IMR-90 (cell line): ENCODE measurements at regions not wholly inside any gene's neighbourhood (a gene's known extent, or its start where the extent isn't known, plus 50 kb on each side); places are given as distances from the start of the nearest gene placed in this dataset.

Source experiments
- ATAC-seq: fragments of 200-7000 bp; cut with Tn5 transposase; 2 replicates; pipeline ENCODE4 v1.9.1; 2020; ENCODE audit warnings: low read depth, mild to moderate bottlenecking, moderate library complexity
- BruUV-seq: library from RNA; stranded (reverse); fragments of 400-500 nt; replicated peaks from 2 replicates; lab custom pipeline; 2021; lab: Mats Ljungman, UMichigan
- CTCF ChIA-PET: fragments of 300-600 bp; formaldehyde crosslinking; extraction: SDS; loops from one replicate; lab custom pipeline; 2021; ENCODE audit warnings: antibody characterized with exemption; lab: Yijun Ruan, JAX
- POLR2A ChIA-PET: fragments of 300-600 bp; sonication (Branson Sonifier 250); formaldehyde crosslinking; loops from one replicate; lab custom pipeline; 2022; ENCODE audit warnings: antibody characterized with exemption; ENCODE audit not compliant: unreplicated experiment; lab: Charles Lee
- DNase-seq: peaks from one replicate; pipeline ENCODE4 v3.0.0; 2013
- H2AFZ ChIP-seq: replicated peaks from 2 replicates; pipeline ENCODE3; 2013; ENCODE audit warnings: low read length, mild to moderate bottlenecking; ENCODE audit not compliant: poor library complexity
- H2AK5ac ChIP-seq: 2 replicates; pipeline ENCODE4 v1.6.1; 2013; ENCODE audit warnings: low read depth, low read length, inconsistent platforms
- H2AK9ac ChIP-seq: replicated peaks from 2 replicates; pipeline ENCODE3; 2013; ENCODE audit warnings: mild to moderate bottlenecking, low read depth, low read length, moderate library complexity; ENCODE audit not compliant: poor library complexity
- H2BK120ac ChIP-seq: 2 replicates; pipeline ENCODE4 v1.6.1; 2013; ENCODE audit warnings: low read depth, low read length, inconsistent platforms
- H2BK15ac ChIP-seq: 3 replicates; pipeline ENCODE4 v1.6.1; 2013; ENCODE audit warnings: low read depth, low read length, inconsistent platforms
- H2BK20ac ChIP-seq: 2 replicates; pipeline ENCODE4 v1.6.1; 2013; ENCODE audit warnings: low read depth, mild to moderate bottlenecking, inconsistent platforms, low read length, moderate library complexity
- H2BK5ac ChIP-seq: 2 replicates; pipeline ENCODE4 v1.6.1; 2013; ENCODE audit warnings: mild to moderate bottlenecking, low read depth, low read length, inconsistent platforms; ENCODE audit not compliant: poor library complexity, severe bottlenecking
- H3K14ac ChIP-seq: replicated peaks from 2 replicates; pipeline ENCODE4 v1.6.1; 2013; ENCODE audit warnings: low read depth, low read length, inconsistent platforms
- H3K18ac ChIP-seq: 2 replicates; pipeline ENCODE4 v1.6.1; 2013; ENCODE audit warnings: low read depth, low read length, control low read depth
- H3K23ac ChIP-seq: 2 replicates; pipeline ENCODE4 v1.6.1; 2013; ENCODE audit warnings: low read depth, low read length, inconsistent platforms
- H3K27ac ChIP-seq: 2 replicates; pipeline ENCODE4 v1.5.1; 2013; ENCODE audit warnings: mild to moderate bottlenecking, control low read depth, low read length; ENCODE audit not compliant: insufficient read depth
- H3K27me3 ChIP-seq: 2 replicates; pipeline ENCODE4 v1.6.1; 2013; ENCODE audit warnings: low read length; ENCODE audit not compliant: control insufficient read depth, insufficient read depth
- H3K36me3 ChIP-seq: 2 replicates; pipeline ENCODE4 v1.6.1; 2013; ENCODE audit warnings: low read length, mixed read lengths; ENCODE audit not compliant: control insufficient read depth, insufficient read depth
- H3K4ac ChIP-seq: 2 replicates; pipeline ENCODE4 v1.6.1; 2013; ENCODE audit warnings: low read depth, low read length, inconsistent platforms
- H3K4me1 ChIP-seq: 2 replicates; pipeline ENCODE4 v1.6.1; 2013; ENCODE audit warnings: low read length, mixed read lengths; ENCODE audit not compliant: control insufficient read depth, insufficient read depth
- H3K4me2 ChIP-seq: 2 replicates; pipeline ENCODE4 v1.6.1; 2013; ENCODE audit warnings: low read depth, mild to moderate bottlenecking, control low read depth, low read length, moderate library complexity
- H3K4me3 ChIP-seq: 2 replicates; pipeline ENCODE4 v1.5.1; 2013; ENCODE audit warnings: low read depth, mild to moderate bottlenecking, control low read depth, low read length, moderate library complexity; ENCODE audit not compliant: insufficient read depth
- H3K56ac ChIP-seq: 2 replicates; pipeline ENCODE4 v1.6.1; 2013; ENCODE audit warnings: low read length, inconsistent platforms; ENCODE audit not compliant: insufficient read depth; ENCODE audit errors: extremely low read depth
- H3K79me1 ChIP-seq, 2 experiments: 2 replicates each; pipeline ENCODE4 v1.6.1; 2013; ENCODE audit warnings: low read length in 2 of 2, inconsistent platforms in 1 of 2, low read depth in 1 of 2
- H3K9ac ChIP-seq: 2 replicates; pipeline ENCODE4 v1.6.1; 2013; ENCODE audit warnings: low read depth, low read length, control low read depth
- H3K9me1 ChIP-seq: 2 replicates; pipeline ENCODE4 v1.6.1; 2013; ENCODE audit warnings: low read length, inconsistent platforms; ENCODE audit not compliant: insufficient read depth
- H3K9me3 ChIP-seq: 2 replicates; pipeline ENCODE4 v1.6.1; 2013; ENCODE audit warnings: low read length; ENCODE audit not compliant: control insufficient read depth, insufficient read depth
- H4K20me1 ChIP-seq: 2 replicates; pipeline ENCODE4 v1.6.1; 2013; ENCODE audit warnings: low read length, inconsistent platforms; ENCODE audit not compliant: insufficient read depth
- H4K5ac ChIP-seq: 2 replicates; pipeline ENCODE4 v1.6.1; 2013; ENCODE audit warnings: mild to moderate bottlenecking, low read depth, low read length, control low read depth
- H4K8ac ChIP-seq, 2 experiments: 2 replicates each; pipeline ENCODE4 v1.6.1; 2013; ENCODE audit warnings: low read depth in 2 of 2, low read length in 2 of 2, control low read depth in 1 of 2, inconsistent platforms in 1 of 2
- H4K91ac ChIP-seq: 2 replicates; pipeline ENCODE4 v1.6.1; 2013; ENCODE audit warnings: low read depth, low read length, inconsistent platforms; ENCODE audit not compliant: insufficient read depth
- BHLHE40 ChIP-seq: fragments of 150-350 bp; IDR thresholded peaks from 2 replicates; pipeline ENCODE4 v1.6.1; 2016; ENCODE audit warnings: mild to moderate bottlenecking, low read depth, low read length
- CEBPB ChIP-seq: IDR thresholded peaks from 2 replicates; pipeline ENCODE4 v1.6.1; 2012; ENCODE audit warnings: low read depth, low read length, improper control_type of control experiment
- CHD1 ChIP-seq: IDR thresholded peaks from 2 replicates; pipeline ENCODE4 v1.6.1; 2012; ENCODE audit warnings: low read depth, low read length, improper control_type of control experiment
- FOS ChIP-seq: fragments of 150-350 bp; IDR thresholded peaks from 2 replicates; pipeline ENCODE4 v1.6.1; 2016; ENCODE audit warnings: low read depth, low read length
- MAFK ChIP-seq: IDR thresholded peaks from 2 replicates; pipeline ENCODE4 v1.6.1; 2012; ENCODE audit warnings: low read depth, low read length, improper control_type of control experiment
- MXI1 ChIP-seq: IDR thresholded peaks from 2 replicates; pipeline ENCODE4 v1.6.1; 2012; ENCODE audit warnings: low read depth, mild to moderate bottlenecking, low read length, moderate library complexity, borderline replicate concordance
- NFE2L2 ChIP-seq: fragments of 150-350 bp; IDR thresholded peaks from 2 replicates; pipeline ENCODE4 v1.6.1; 2016; ENCODE audit warnings: low read depth, mild to moderate bottlenecking, low read length
- POLR2A ChIP-seq: IDR thresholded peaks from 2 replicates; pipeline ENCODE4 v1.6.1; 2012; ENCODE audit warnings: mild to moderate bottlenecking, low read depth, low read length
- RAD21 ChIP-seq: IDR thresholded peaks from 2 replicates; pipeline ENCODE4 v1.6.1; 2012; ENCODE audit warnings: low read length, improper control_type of control experiment
- SMC3 ChIP-seq: fragments of 150-350 bp; IDR thresholded peaks from 2 replicates; pipeline ENCODE4 v1.6.1; 2016; ENCODE audit warnings: low read depth, mild to moderate bottlenecking, antibody characterized with exemption, low read length, moderate library complexity
- USF2 ChIP-seq: fragments of 150-350 bp; IDR thresholded peaks from 2 replicates; pipeline ENCODE4 v1.6.1; 2017; ENCODE audit warnings: mild to moderate bottlenecking, antibody characterized with exemption, low read length, low read depth
- WGBS, 2 experiments: methylation state at CpG; one replicate each; pipeline versions ENCODE4 v1.1.5 to v1.1.7; 2013; ENCODE audit warnings: missing lambda C conversion rate in 2 of 2; ENCODE audit not compliant: insufficient read length in 1 of 2; ENCODE audit errors: extremely low coverage in 2 of 2; 5-methylcytosine and 5-hydroxymethylcytosine counted together
- dilution Hi-C: fragments of 300-500 bp; cut with HindIII; formaldehyde crosslinking; loops from one replicate; pipeline ENCODE4 v1.14.3; 2018; ENCODE audit warnings: low sequenced_read_pairs; ENCODE audit not compliant: unreplicated experiment
- in situ Hi-C: fragments of 300-500 bp; cut with MboI; formaldehyde crosslinking; loops from 3 replicates; pipeline ENCODE4 v1.14.3; 2019; ENCODE audit warnings: low sequenced_read_pairs, inconsistent platforms, mixed read lengths
- intact Hi-C: fragments of 100-400 bp; cut with micrococcal nuclease; formaldehyde crosslinking; loops from 2 replicates; pipeline ENCODE4 v1.10.0; 2022

GRCh38 chr17:72441909-72442308, 321.1 kb downstream of the SOX9 start:
- Histone ChIP-seq H2BK15ac (no peak overlapping the region), H3K27me3 (no peaks in the 10 kb centered on the region), H2BK5ac (no peak overlapping the region), H2AK9ac (no peak overlapping the region), H4K5ac (no peak overlapping the region), H3K4me2 (no peak overlapping the region), H4K8ac (no peak overlapping the region), H3K14ac (no peak overlapping the region), H3K56ac (no peak overlapping the region), H3K4ac (no peak overlapping the region), H3K23ac (no peak overlapping the region), H2AK5ac (no peak overlapping the region), H4K91ac (no peak overlapping the region), H3K36me3 (no peaks in the 10 kb centered on the region), H2BK20ac (no peak overlapping the region), H3K79me1 (peaks cover 29 to 61% of the 10 kb centered on the region in 2 experiments), H3K4me1 (peaks cover 8% of the 10 kb centered on the region; the same call in 1 of the 2 replicates), H3K9ac (no peak overlapping the region), H3K4me3 (no peak overlapping the region), H2AFZ (no peak overlapping the region), H2BK120ac (no peak overlapping the region), H3K27ac (no peak overlapping the region), H3K18ac (no peak overlapping the region), H3K9me1 (peaks cover 13% of the 10 kb centered on the region), H3K9me3 (no peaks in the 10 kb centered on the region), H4K20me1 (no peaks in the 10 kb centered on the region)
- 100% methylated on average over 1 of the region's 4 CpGs; no CpG with 5 or more reads in 1 of the 2 experiments for WGBS, 2 experiments
- ATAC-seq = no peak
- dilution Hi-C loops (no loop called here), intact Hi-C loops (no loop called here), in situ Hi-C loops (no loop called here)
- TF ChIP-seq NFE2L2 (no peak), MXI1 (no peak), BHLHE40 (no peak), MAFK (no peak), RAD21 (no peak), CEBPB (no peak), CHD1 (no peak), SMC3 (no peak), FOS (no peak), USF2 (no peak), POLR2A (no peak)
- POLR2A ChIA-PET = no interaction called here
- BruUV-seq = no TSS peak
- DNase-seq = no peak
- CTCF ChIA-PET = no interaction called here
